ENCODE measurements at regions not wholly inside any gene's neighbourhood (a gene's known extent, or its start where the extent isn't known, plus 50 kb on each side); places are given as distances from the start of the nearest gene placed in this dataset.

DNA sequence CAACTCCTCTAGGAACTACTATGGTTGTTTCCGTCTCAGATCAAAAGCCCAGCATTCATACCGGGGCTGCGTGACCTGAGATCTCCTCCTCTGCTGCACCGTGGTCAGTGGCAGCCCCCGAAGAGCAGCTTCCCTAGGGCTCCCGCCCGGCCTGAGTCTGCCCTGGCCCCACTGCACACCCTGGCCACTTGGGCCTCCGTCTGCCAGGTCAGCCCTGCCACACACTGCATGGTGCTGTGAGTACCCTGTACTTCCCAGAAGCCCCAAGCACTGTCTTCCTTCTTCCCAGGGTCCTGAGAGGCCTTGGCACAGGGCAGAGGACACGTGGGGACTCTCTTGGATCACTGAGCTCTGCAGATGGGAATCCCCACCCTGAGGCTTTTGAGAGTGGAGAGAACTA lies 81.5 kb upstream of the GPC1 start:
- no peak for DNase-seq
- no peak overlapping the region for H3K4me3 ChIP-seq (ENCODE audit: low read length)
- no peaks in the 10 kb centered on the region for H4K20me1 ChIP-seq (ENCODE audit: insufficient read depth, low read depth, low read length)
- H3K9me3 ChIP-seq (ENCODE audit: low read length) = no peaks in the 10 kb centered on the region
- no peaks in the 10 kb centered on the region for H3K4me1 ChIP-seq (ENCODE audit: low read length)
- no peaks in the 10 kb centered on the region for H3K79me2 ChIP-seq (ENCODE audit: low read length)
- no peak overlapping the region for H2AFZ ChIP-seq (ENCODE audit: low read length)
- no peaks in the 10 kb centered on the region for H3K27me3 ChIP-seq (ENCODE audit: low read length)
- no peaks in the 10 kb centered on the region for H3K9me2 ChIP-seq (replicated peaks; ENCODE audit: insufficient read depth, low read length)
- H3K27ac ChIP-seq (ENCODE audit: low read length) = no peak overlapping the region
- no peak overlapping the region for H3K4me2 ChIP-seq (ENCODE audit: low read depth, low read length, poor library complexity, severe bottlenecking)
- no peaks in the 10 kb centered on the region for H3K36me3 ChIP-seq (ENCODE audit: insufficient read depth, low read length)
- no peak overlapping the region for H3K9ac ChIP-seq (ENCODE audit: low read length)

DNA sequence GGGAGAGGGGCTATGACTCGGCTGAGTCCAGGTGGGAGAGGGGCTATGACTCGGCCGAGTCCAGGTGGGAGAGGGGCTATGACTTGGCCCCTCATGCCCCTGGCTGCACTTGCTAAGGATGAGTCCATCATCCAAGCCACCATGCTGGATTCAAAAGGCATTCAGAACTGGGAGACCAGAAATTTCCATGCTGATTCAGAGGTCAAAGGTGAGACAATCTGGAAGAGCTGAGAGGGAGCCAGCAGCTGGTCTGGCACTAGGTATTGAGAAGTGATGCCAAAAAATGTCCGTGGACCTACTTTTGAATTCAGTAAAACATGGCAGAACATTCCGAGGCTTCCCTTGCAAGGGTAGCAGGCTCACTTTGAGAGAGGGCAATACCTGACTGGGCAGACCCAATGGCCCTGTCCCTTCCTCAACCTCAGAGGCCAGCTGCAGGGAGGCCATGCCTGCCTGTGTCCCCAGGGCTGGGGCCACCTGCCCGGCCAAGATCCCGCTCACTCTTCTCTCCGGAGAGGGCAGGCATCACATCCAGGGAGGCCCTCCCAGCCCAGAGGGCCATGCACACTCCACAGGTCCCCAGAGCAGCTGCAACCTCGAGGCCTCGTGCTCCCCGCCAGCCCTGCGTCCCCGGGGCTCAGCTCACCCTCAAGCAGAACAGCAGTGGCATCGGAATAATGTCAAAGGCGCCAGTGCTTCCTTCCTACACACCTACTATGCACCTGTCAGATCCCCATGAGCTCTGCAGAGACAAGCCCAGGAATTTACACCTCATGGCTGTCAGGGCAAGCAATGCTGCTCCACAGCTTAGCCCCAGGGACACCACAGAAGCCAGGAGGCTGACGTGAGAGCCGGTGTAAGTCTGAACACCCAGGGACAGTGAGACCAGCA lies 80.2 kb upstream of the GPC1 start:
- Histone ChIP-seq H3K4me2 (ENCODE audit: low read depth, low read length, poor library complexity, severe bottlenecking) (no peak overlapping the region), H3K27me3 (ENCODE audit: low read length) (no peaks in the 10 kb centered on the region), H3K79me2 (ENCODE audit: low read length) (no peaks in the 10 kb centered on the region), H3K36me3 (ENCODE audit: insufficient read depth, low read length) (no peaks in the 10 kb centered on the region), H3K27ac (ENCODE audit: low read length) (no peak overlapping the region), H3K4me1 (ENCODE audit: low read length) (no peaks in the 10 kb centered on the region), H3K4me3 (ENCODE audit: low read length) (no peak overlapping the region), H2AFZ (ENCODE audit: low read length) (no peak overlapping the region), H4K20me1 (ENCODE audit: insufficient read depth, low read depth, low read length) (no peaks in the 10 kb centered on the region), H3K9ac (ENCODE audit: low read length) (no peak overlapping the region), H3K9me3 (ENCODE audit: low read length) (no peaks in the 10 kb centered on the region), H3K9me2 (replicated peaks; ENCODE audit: insufficient read depth, low read length) (no peaks in the 10 kb centered on the region)
- no peak for DNase-seq

DNA sequence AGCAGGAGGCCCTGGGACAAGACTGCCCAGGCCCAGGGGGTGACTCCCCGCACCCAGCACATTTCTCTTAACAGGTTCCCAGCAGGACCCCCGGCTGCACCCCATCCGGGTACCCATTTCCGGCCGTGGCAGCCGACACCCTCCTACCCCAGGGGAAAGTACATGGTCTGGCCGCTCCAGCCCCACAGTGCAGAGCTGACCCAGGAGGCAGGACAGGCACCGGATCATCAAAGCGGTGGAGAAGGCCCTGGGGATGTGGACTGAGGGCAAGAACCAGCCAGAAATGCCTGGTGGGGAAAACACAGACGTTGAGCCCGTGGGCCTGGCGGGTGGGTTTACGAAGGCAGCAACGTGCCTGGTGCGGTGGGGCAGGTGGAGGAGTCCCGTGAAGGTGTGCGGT lies 79.5 kb upstream of the GPC1 start:
- H3K79me2 ChIP-seq (ENCODE audit: low read length) = no peaks in the 10 kb centered on the region
- no peak overlapping the region for H3K9ac ChIP-seq (ENCODE audit: low read length)
- no peak overlapping the region for H3K27ac ChIP-seq (ENCODE audit: low read length)
- no peaks in the 10 kb centered on the region for H3K9me2 ChIP-seq (replicated peaks; ENCODE audit: insufficient read depth, low read length)
- no peaks in the 10 kb centered on the region for H3K27me3 ChIP-seq (ENCODE audit: low read length)
- H2AFZ ChIP-seq (ENCODE audit: low read length) = no peak overlapping the region
- no peaks in the 10 kb centered on the region for H3K4me1 ChIP-seq (ENCODE audit: low read length)
- no peak overlapping the region for H3K4me3 ChIP-seq (ENCODE audit: low read length)
- DNase-seq = no peak
- no peaks in the 10 kb centered on the region for H3K36me3 ChIP-seq (ENCODE audit: insufficient read depth, low read length)
- H4K20me1 ChIP-seq (ENCODE audit: insufficient read depth, low read depth, low read length) = no peaks in the 10 kb centered on the region
- H3K9me3 ChIP-seq (ENCODE audit: low read length) = no peaks in the 10 kb centered on the region
- H3K4me2 ChIP-seq (ENCODE audit: low read depth, low read length, poor library complexity, severe bottlenecking) = no peak overlapping the region

DNA sequence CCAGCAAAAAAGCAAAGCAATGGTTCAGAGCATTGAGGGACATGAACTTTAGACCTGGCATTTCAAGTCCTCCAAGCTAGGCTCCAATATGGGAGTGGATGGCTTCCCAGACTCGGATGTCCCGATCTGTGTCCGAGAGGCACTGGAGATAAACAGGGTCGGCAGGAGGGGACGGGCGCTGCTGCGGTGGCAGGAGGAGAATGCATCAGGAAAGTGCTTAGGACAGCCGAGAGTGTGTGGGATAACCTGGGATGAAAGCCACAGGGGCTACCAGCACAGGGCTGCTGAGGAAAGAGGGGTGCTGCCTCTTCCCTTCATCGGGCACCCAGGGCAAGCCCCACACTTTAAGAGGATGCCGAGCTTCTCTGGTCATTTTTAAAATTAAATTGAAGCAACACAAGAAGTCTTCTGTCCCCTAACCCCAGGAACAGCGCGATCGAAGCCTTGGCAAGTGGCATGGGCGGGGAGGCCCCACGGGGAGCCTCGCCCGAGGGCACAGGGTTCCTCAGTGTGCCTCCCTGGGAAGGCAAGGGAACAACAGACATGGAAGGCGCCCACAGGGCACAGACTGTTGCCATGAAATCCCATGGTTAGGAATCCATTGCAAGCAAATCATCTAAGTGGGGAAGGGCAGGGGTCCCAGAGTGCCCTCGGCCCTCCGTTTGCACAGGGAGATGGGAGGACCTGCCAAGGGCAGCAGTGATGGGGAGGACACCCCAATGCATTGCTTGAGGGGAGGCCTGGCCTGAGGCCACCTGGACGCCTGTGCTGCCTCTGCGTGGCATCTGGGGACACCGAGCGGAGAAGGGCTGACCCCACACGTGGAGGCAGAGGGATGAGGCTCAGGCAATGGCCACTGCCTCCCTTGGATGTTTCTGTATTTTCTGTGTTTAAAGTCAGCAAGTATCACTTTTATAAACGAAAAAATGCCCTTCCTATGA lies 78.5 kb upstream of the GPC1 start:
- Histone ChIP-seq H3K79me2 (ENCODE audit: low read length) (no peaks in the 10 kb centered on the region), H3K4me1 (ENCODE audit: low read length) (no peaks in the 10 kb centered on the region), H3K9me2 (replicated peaks; ENCODE audit: insufficient read depth, low read length) (no peaks in the 10 kb centered on the region), H3K9me3 (ENCODE audit: low read length) (no peaks in the 10 kb centered on the region), H3K36me3 (ENCODE audit: insufficient read depth, low read length) (no peaks in the 10 kb centered on the region), H3K4me2 (ENCODE audit: low read depth, low read length, poor library complexity, severe bottlenecking) (no peak overlapping the region), H3K27ac (ENCODE audit: low read length) (no peak overlapping the region), H3K27me3 (ENCODE audit: low read length) (no peaks in the 10 kb centered on the region), H4K20me1 (ENCODE audit: insufficient read depth, low read depth, low read length) (no peaks in the 10 kb centered on the region), H3K9ac (ENCODE audit: low read length) (no peak overlapping the region), H2AFZ (ENCODE audit: low read length) (no peak overlapping the region), H3K4me3 (ENCODE audit: low read length) (no peak overlapping the region)
- no peak for DNase-seq

DNA sequence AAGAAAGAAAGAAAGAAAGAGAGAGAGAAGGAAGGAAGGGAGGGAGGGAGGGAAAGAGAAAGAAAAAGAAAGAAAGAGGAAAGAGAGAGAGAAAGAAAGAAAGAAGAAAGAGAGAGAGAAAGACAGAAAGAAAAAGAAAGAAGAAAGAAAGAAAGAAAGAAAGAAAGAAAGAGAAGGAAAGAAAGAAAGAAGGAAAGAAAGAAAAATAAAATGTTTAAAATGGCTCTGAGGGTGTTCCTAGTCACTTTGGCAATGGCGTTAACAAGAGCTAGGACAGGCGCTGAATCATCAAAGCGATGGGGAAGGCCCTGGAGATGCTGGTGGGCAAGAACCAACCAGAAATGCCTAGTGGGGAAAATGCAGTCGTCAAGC lies 77.8 kb upstream of the GPC1 start:
- Histone ChIP-seq H3K9me3 (ENCODE audit: low read length) (no peaks in the 10 kb centered on the region), H3K9ac (ENCODE audit: low read length) (no peak overlapping the region), H3K27me3 (ENCODE audit: low read length) (no peaks in the 10 kb centered on the region), H3K4me1 (ENCODE audit: low read length) (no peaks in the 10 kb centered on the region), H3K27ac (ENCODE audit: low read length) (no peak overlapping the region), H3K36me3 (ENCODE audit: insufficient read depth, low read length) (no peaks in the 10 kb centered on the region), H3K4me3 (ENCODE audit: low read length) (no peak overlapping the region), H3K4me2 (ENCODE audit: low read depth, low read length, poor library complexity, severe bottlenecking) (no peak overlapping the region), H3K9me2 (replicated peaks; ENCODE audit: insufficient read depth, low read length) (no peaks in the 10 kb centered on the region), H3K79me2 (ENCODE audit: low read length) (no peaks in the 10 kb centered on the region), H4K20me1 (ENCODE audit: insufficient read depth, low read depth, low read length) (no peaks in the 10 kb centered on the region), H2AFZ (ENCODE audit: low read length) (no peak overlapping the region)
- no peak for DNase-seq

DNA sequence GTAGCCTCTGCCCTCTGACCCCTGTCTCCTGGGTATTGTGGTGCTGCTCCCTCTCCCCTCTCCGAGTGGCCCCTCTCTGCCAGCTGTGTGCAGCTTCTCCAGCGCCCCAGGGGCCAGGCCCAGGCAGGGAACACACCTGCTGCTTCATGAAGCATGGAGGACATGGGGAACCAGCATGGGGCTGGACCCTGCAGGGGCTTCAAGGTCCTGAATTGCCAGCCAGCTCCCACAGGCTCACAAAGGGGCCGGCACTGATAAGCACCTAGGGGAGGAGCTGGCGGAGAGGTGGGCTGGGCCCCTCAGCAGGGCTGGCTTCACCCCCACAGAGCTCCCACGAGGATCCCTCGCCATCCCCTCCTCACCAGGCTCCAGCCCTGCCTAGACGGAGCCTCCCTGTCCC lies 77.4 kb upstream of the GPC1 start:
- Histone ChIP-seq H3K4me3 (ENCODE audit: low read length) (no peak overlapping the region), H2AFZ (ENCODE audit: low read length) (no peak overlapping the region), H3K27me3 (ENCODE audit: low read length) (no peaks in the 10 kb centered on the region), H3K4me2 (ENCODE audit: low read depth, low read length, poor library complexity, severe bottlenecking) (no peak overlapping the region), H4K20me1 (ENCODE audit: insufficient read depth, low read depth, low read length) (no peaks in the 10 kb centered on the region), H3K79me2 (ENCODE audit: low read length) (no peaks in the 10 kb centered on the region), H3K9me2 (replicated peaks; ENCODE audit: insufficient read depth, low read length) (no peaks in the 10 kb centered on the region), H3K4me1 (ENCODE audit: low read length) (no peaks in the 10 kb centered on the region), H3K27ac (ENCODE audit: low read length) (no peak overlapping the region), H3K9ac (ENCODE audit: low read length) (no peak overlapping the region), H3K36me3 (ENCODE audit: insufficient read depth, low read length) (no peaks in the 10 kb centered on the region), H3K9me3 (ENCODE audit: low read length) (no peaks in the 10 kb centered on the region)
- DNase-seq = no peak

DNA sequence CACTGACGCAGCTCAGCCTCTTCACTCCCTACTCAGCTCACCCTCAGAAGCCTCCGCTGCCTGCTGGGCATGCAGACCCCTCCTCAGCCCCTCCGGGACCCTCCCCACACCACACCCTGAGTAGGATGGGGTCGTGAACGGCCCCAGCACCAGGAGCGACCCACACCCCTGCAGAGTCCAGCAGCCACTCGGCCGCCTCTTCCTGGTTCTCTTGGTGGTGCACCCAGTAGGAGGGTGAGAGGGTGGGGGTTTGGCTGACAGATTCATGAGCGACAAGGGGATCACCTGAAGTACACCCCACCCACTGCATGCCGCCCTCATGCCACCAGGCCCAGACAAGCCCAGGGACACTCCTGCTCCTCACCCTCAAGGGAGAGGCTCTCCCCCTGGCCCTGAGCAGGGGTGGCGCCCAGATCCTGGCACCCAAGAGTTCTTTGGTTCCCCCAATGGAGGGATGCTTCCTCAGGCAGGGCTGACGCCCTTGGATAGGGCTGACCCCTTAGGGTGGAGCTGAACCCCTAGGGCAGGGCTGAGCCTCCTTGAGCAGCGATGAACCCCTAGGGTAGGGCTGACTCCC lies 76.6 kb upstream of the GPC1 start:
- Histone ChIP-seq H3K27ac (ENCODE audit: low read length) (no peak overlapping the region), H4K20me1 (ENCODE audit: insufficient read depth, low read depth, low read length) (no peaks in the 10 kb centered on the region), H3K9ac (ENCODE audit: low read length) (no peak overlapping the region), H3K4me3 (ENCODE audit: low read length) (no peak overlapping the region), H3K9me2 (replicated peaks; ENCODE audit: insufficient read depth, low read length) (no peaks in the 10 kb centered on the region), H3K4me2 (ENCODE audit: low read depth, low read length, poor library complexity, severe bottlenecking) (no peak overlapping the region), H3K36me3 (ENCODE audit: insufficient read depth, low read length) (no peaks in the 10 kb centered on the region), H3K9me3 (ENCODE audit: low read length) (no peaks in the 10 kb centered on the region), H2AFZ (ENCODE audit: low read length) (no peak overlapping the region), H3K27me3 (ENCODE audit: low read length) (no peaks in the 10 kb centered on the region), H3K79me2 (ENCODE audit: low read length) (no peaks in the 10 kb centered on the region), H3K4me1 (ENCODE audit: low read length) (no peaks in the 10 kb centered on the region)
- DNase-seq = no peak

DNA sequence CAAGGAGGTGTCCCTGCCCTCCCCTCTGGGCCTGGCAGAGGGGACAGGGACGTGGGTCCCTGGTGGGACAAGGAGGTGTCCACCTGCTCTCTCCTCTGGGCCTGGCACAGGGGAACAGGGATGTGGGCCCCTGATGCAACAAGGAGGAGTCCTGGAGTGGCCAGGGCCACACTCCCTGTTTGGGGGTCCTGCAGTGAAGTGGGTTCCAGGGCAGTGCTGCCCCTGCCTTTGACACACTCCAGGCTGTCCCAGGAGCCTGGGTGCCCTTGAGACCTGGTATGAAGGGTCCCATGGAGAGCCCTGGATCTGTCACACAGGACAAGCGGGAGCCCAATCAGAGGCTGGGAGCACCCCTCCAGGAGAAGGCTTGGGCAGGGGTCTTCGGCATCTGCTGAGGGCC lies 75.8 kb upstream of the GPC1 start:
- Histone ChIP-seq H3K27me3 (ENCODE audit: low read length) (no peaks in the 10 kb centered on the region), H3K4me2 (ENCODE audit: low read depth, low read length, poor library complexity, severe bottlenecking) (no peak overlapping the region), H3K9me2 (replicated peaks; ENCODE audit: insufficient read depth, low read length) (no peaks in the 10 kb centered on the region), H3K4me3 (ENCODE audit: low read length) (no peak overlapping the region), H3K27ac (ENCODE audit: low read length) (no peak overlapping the region), H2AFZ (ENCODE audit: low read length) (no peak overlapping the region), H4K20me1 (ENCODE audit: insufficient read depth, low read depth, low read length) (no peaks in the 10 kb centered on the region), H3K9me3 (ENCODE audit: low read length) (no peaks in the 10 kb centered on the region), H3K36me3 (ENCODE audit: insufficient read depth, low read length) (no peaks in the 10 kb centered on the region), H3K79me2 (ENCODE audit: low read length) (no peaks in the 10 kb centered on the region), H3K4me1 (ENCODE audit: low read length) (no peaks in the 10 kb centered on the region), H3K9ac (ENCODE audit: low read length) (no peak overlapping the region)
- DNase-seq = no peak
